Common myeloid progenitor, CD34-positive (primary cell): ENCODE measurements at regions not wholly inside any gene's neighbourhood (a gene's known extent, or its start where the extent isn't known, plus 50 kb on each side); places are given as distances from the start of the nearest gene placed in this dataset.
"Not testable (repeated sequence)": the region's sequence is repeated elsewhere in the genome, so short reads cannot be mapped to it uniquely, and the experiment has no call there.

Source experiments
- CTCF ChIA-PET: fragments of 350-600 bp; sonication (Branson Sonifier 250); formaldehyde crosslinking; loops from one replicate; lab custom pipeline; 2021; ENCODE audit warnings: antibody characterized with exemption; lab: Charles Lee
- POLR2A ChIA-PET: fragments of 350-600 bp; sonication (Branson Sonifier 250); formaldehyde crosslinking; loops from one replicate; lab custom pipeline; 2021; ENCODE audit warnings: antibody characterized with exemption; lab: Charles Lee
- DNase-seq, 3 donors: peaks; one replicate each; pipeline versions ENCODE4 v3.0.0 to v3.0.0-alpha.2; 2013
- H3K27ac ChIP-seq, 2 experiments: 1 replicate in 1 of 2; 2 replicates in 1 of 2; pipeline ENCODE4 v1.7.0; 2013; ENCODE audit warnings: inconsistent platforms in 2 of 2, low read length in 2 of 2, mild to moderate bottlenecking in 2 of 2, low read depth in 1 of 2, moderate library complexity in 1 of 2; ENCODE audit not compliant: severe bottlenecking in 2 of 2, insufficient read depth in 1 of 2, poor library complexity in 1 of 2
- H3K27me3 ChIP-seq, 5 experiments: replicated peaks in 2 of 5; 1 replicate in 3 of 5; 2 replicates in 2 of 5; pipeline versions ENCODE4 v1.6.1 to v1.7.0; 2013; ENCODE audit warnings: low read length in 4 of 5, mild to moderate bottlenecking in 2 of 5, moderate library complexity in 2 of 5, inconsistent platforms in 1 of 5; ENCODE audit not compliant: insufficient read depth in 5 of 5, control insufficient read depth in 4 of 5
- H3K36me3 ChIP-seq, 4 experiments: 1 replicate in 2 of 4; 2 replicates in 2 of 4; pipeline versions ENCODE4 v1.6.1 to v1.7.0; 2013; ENCODE audit warnings: low read length in 3 of 4, control low read depth in 1 of 4, mild to moderate bottlenecking in 1 of 4; ENCODE audit not compliant: control insufficient read depth in 4 of 4, insufficient read depth in 4 of 4
- H3K4me1 ChIP-seq, 4 experiments: 1 replicate in 3 of 4; 2 replicates in 1 of 4; pipeline versions ENCODE4 v1.6.1 to v1.7.1; 2013; ENCODE audit warnings: low read length in 3 of 4, mild to moderate bottlenecking in 3 of 4, control low read depth in 1 of 4, inconsistent platforms in 1 of 4, moderate library complexity in 1 of 4; ENCODE audit not compliant: control insufficient read depth in 4 of 4, insufficient read depth in 4 of 4; ENCODE audit errors: control extremely low read depth in 1 of 4
- H3K4me3 ChIP-seq, 7 experiments: 1 replicate in 4 of 7; 2 replicates in 3 of 7; pipeline versions ENCODE4 v1.5.1 to v1.7.0; 2013; ENCODE audit warnings: mild to moderate bottlenecking in 7 of 7, low read length in 6 of 7, moderate library complexity in 6 of 7, inconsistent platforms in 2 of 7, low read depth in 2 of 7, control low read depth in 1 of 7; ENCODE audit not compliant: insufficient read depth in 4 of 7, control insufficient read depth in 1 of 7; ENCODE audit errors: extremely low read depth in 1 of 7
- H3K9me3 ChIP-seq, 5 experiments: 1 replicate in 4 of 5; 2 replicates in 1 of 5; pipeline versions ENCODE4 v1.6.1 to v1.7.1; 2013; ENCODE audit warnings: low read length in 4 of 5, mild to moderate bottlenecking in 2 of 5, inconsistent platforms in 1 of 5, low read depth in 1 of 5, moderate library complexity in 1 of 5; ENCODE audit not compliant: control insufficient read depth in 4 of 5, insufficient read depth in 2 of 5; ENCODE audit errors: control extremely low read depth in 1 of 5
- WGBS: methylation state at CpG from one replicate; pipeline ENCODE4 v1.1.5; 2013; ENCODE audit not compliant: insufficient coverage; 5-methylcytosine and 5-hydroxymethylcytosine counted together

- H3K27ac ChIP-seq, H3K4me3 ChIP-seq, DNase-seq, H3K4me1 ChIP-seq, H3K36me3 ChIP-seq, CTCF ChIA-PET, H3K27me3 ChIP-seq, POLR2A ChIA-PET, H3K9me3 ChIP-seq: not testable (repeated sequence)
- WGBS = no CpG with 5 or more reads among the region's 2 CpGs
These were observed 128.8 kb downstream of the ENC1 start for GRCh38 chr5:74511770-74512169.

- CTCF ChIA-PET = no interaction called here
- no peak for DNase-seq
- H3K4me1 ChIP-seq = no peaks in the 10 kb centered on the region
- no peaks in the 10 kb centered on the region for H3K27me3 ChIP-seq
- POLR2A ChIA-PET = no interaction called here
- no peak overlapping the region for H3K4me3 ChIP-seq
- no peaks in the 10 kb centered on the region for H3K36me3 ChIP-seq
- H3K9me3 ChIP-seq = peaks cover 0 to 3% (median 0%) of the 10 kb centered on the region in 5 experiments
- no CpG with 5 or more reads among the region's 1 CpG for WGBS
- no peak overlapping the region for H3K27ac ChIP-seq
These were observed 130.0 kb downstream of the ENC1 start for GRCh38 chr5:74510476-74511075.

- Histone ChIP-seq H3K36me3 (no peaks in the 10 kb centered on the region), H3K4me3 (no peak overlapping the region), H3K27ac (no peak overlapping the region), H3K4me1 (peaks cover 0 to 6% (median 4%) of the 10 kb centered on the region in 4 experiments), H3K27me3 (no peaks in the 10 kb centered on the region), H3K9me3 (peaks cover 0 to 3% (median 0%) of the 10 kb centered on the region in 5 experiments)
- POLR2A ChIA-PET = no interaction called here
- no peak for DNase-seq
- WGBS = 98% methylated on average over 5 of the region's 6 CpGs
- CTCF ChIA-PET = no interaction called here
These were observed 133.0 kb downstream of the ENC1 start for GRCh38 chr5:74507370-74508005.

DNA sequence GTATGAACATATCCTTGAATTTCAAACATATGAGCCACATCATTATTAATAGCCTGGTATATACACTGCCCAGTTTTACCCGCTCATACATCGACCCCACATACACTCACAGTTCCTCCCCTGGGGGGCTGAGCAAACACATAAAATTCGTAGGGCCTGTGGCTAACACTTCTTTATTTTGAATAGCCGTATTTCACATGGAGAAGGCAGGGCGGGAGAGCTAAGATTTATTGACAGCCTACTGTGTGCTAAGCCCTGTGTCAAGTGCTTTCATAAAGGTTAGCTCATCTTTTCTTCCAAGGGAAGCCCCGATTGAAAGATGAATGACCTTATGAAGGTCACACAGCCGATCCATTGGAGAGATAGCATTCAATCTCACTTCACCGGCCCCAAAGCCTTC is 134.4 kb downstream of the ENC1 start:
- H3K27me3 ChIP-seq = no peaks in the 10 kb centered on the region
- WGBS = 97% methylated on average over 8 of the region's 8 CpGs
- ChIA-PET POLR2A (interaction anchor here (0.9 kb wide), 1 partner anchor 463 kb away, joined by 3 read pairs; no protein-coding TSS in a partner anchor), CTCF (no interaction called here)
- no peak overlapping the region for H3K4me3 ChIP-seq
- H3K27ac ChIP-seq = no peak overlapping the region
- no peak for DNase-seq
- H3K9me3 ChIP-seq = peaks cover 0 to 3% (median 0%) of the 10 kb centered on the region in 5 experiments
- H3K4me1 ChIP-seq = peaks cover 0 to 6% (median 4%) of the 10 kb centered on the region in 4 experiments
- H3K36me3 ChIP-seq = no peaks in the 10 kb centered on the region

GRCh38 chr5:74504463-74504862 is 136.1 kb downstream of the ENC1 start:
- no peak for DNase-seq
- CTCF ChIA-PET = no interaction called here
- Histone ChIP-seq H3K9me3 (peaks cover 0 to 3% (median 0%) of the 10 kb centered on the region in 5 experiments), H3K36me3 (no peaks in the 10 kb centered on the region), H3K27me3 (no peaks in the 10 kb centered on the region), H3K27ac (no peak overlapping the region), H3K4me1 (peaks cover 0 to 6% (median 4%) of the 10 kb centered on the region in 4 experiments), H3K4me3 (no peak overlapping the region)
- WGBS = 100% methylated on average over 3 of the region's 3 CpGs
- POLR2A ChIA-PET = no interaction called here

DNA sequence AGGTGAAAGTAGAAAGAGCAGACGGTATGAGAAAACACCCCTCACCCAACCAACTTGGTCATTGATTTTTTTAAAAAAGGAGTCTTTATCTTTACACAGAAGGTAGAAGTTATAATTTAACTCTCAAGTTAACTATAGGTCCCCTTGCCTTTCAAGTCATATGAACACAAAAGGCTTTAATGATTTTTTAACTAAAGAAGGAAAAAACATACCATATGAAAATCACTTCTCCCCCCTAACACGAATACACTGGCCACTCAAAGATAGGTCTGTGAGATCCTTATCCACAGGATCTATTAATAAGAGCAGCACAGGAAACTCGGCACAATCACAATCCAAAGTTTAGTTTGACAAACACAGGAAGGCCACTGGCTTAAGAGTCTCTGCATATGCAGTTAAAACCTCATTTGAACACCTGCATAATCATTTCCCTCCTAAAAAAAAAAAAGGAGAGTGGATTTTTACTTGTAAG is 138.0 kb downstream of the ENC1 start:
- H3K4me1 ChIP-seq = peaks cover 0 to 6% (median 4%) of the 10 kb centered on the region in 4 experiments
- no peaks in the 10 kb centered on the region for H3K27me3 ChIP-seq
- no peaks in the 10 kb centered on the region for H3K9me3 ChIP-seq
- POLR2A ChIA-PET = no interaction called here
- H3K36me3 ChIP-seq = no peaks in the 10 kb centered on the region
- WGBS = no CpG with 5 or more reads among the region's 3 CpGs
- peak in 2 of 3 donors; percentile 2 to 20 for DNase-seq
- H3K27ac ChIP-seq = no peak overlapping the region
- CTCF ChIA-PET = no interaction called here
- no peak overlapping the region for H3K4me3 ChIP-seq
